IMR-90 (cell line): ENCODE measurements at regions not wholly inside any gene's neighbourhood (a gene's known extent, or its start where the extent isn't known, plus 50 kb on each side); places are given as distances from the start of the nearest gene placed in this dataset.

Experiments used
- ATAC-seq: fragments of 200-7000 bp; cut with Tn5 transposase; 2 replicates; pipeline ENCODE4 v1.9.1; 2020; ENCODE audit warnings: low read depth, mild to moderate bottlenecking, moderate library complexity
- BruUV-seq: library from RNA; stranded (reverse); fragments of 400-500 nt; replicated peaks from 2 replicates; lab custom pipeline; 2021; lab: Mats Ljungman, UMichigan
- CTCF ChIA-PET: fragments of 300-600 bp; formaldehyde crosslinking; extraction: SDS; loops from one replicate; lab custom pipeline; 2021; ENCODE audit warnings: antibody characterized with exemption; lab: Yijun Ruan, JAX
- POLR2A ChIA-PET: fragments of 300-600 bp; sonication (Branson Sonifier 250); formaldehyde crosslinking; loops from one replicate; lab custom pipeline; 2022; ENCODE audit warnings: antibody characterized with exemption; ENCODE audit not compliant: unreplicated experiment; lab: Charles Lee
- DNase-seq: peaks from one replicate; pipeline ENCODE4 v3.0.0; 2013
- H2AFZ ChIP-seq: replicated peaks from 2 replicates; pipeline ENCODE3; 2013; ENCODE audit warnings: low read length, mild to moderate bottlenecking; ENCODE audit not compliant: poor library complexity
- H2AK5ac ChIP-seq: 2 replicates; pipeline ENCODE4 v1.6.1; 2013; ENCODE audit warnings: low read depth, low read length, inconsistent platforms
- H2AK9ac ChIP-seq: replicated peaks from 2 replicates; pipeline ENCODE3; 2013; ENCODE audit warnings: mild to moderate bottlenecking, low read depth, low read length, moderate library complexity; ENCODE audit not compliant: poor library complexity
- H2BK120ac ChIP-seq: 2 replicates; pipeline ENCODE4 v1.6.1; 2013; ENCODE audit warnings: low read depth, low read length, inconsistent platforms
- H2BK15ac ChIP-seq: 3 replicates; pipeline ENCODE4 v1.6.1; 2013; ENCODE audit warnings: low read depth, low read length, inconsistent platforms
- H2BK20ac ChIP-seq: 2 replicates; pipeline ENCODE4 v1.6.1; 2013; ENCODE audit warnings: low read depth, mild to moderate bottlenecking, inconsistent platforms, low read length, moderate library complexity
- H2BK5ac ChIP-seq: 2 replicates; pipeline ENCODE4 v1.6.1; 2013; ENCODE audit warnings: mild to moderate bottlenecking, low read depth, low read length, inconsistent platforms; ENCODE audit not compliant: poor library complexity, severe bottlenecking
- H3K14ac ChIP-seq: replicated peaks from 2 replicates; pipeline ENCODE4 v1.6.1; 2013; ENCODE audit warnings: low read depth, low read length, inconsistent platforms
- H3K18ac ChIP-seq: 2 replicates; pipeline ENCODE4 v1.6.1; 2013; ENCODE audit warnings: low read depth, low read length, control low read depth
- H3K23ac ChIP-seq: 2 replicates; pipeline ENCODE4 v1.6.1; 2013; ENCODE audit warnings: low read depth, low read length, inconsistent platforms
- H3K27ac ChIP-seq: 2 replicates; pipeline ENCODE4 v1.5.1; 2013; ENCODE audit warnings: mild to moderate bottlenecking, control low read depth, low read length; ENCODE audit not compliant: insufficient read depth
- H3K27me3 ChIP-seq: 2 replicates; pipeline ENCODE4 v1.6.1; 2013; ENCODE audit warnings: low read length; ENCODE audit not compliant: control insufficient read depth, insufficient read depth
- H3K36me3 ChIP-seq: 2 replicates; pipeline ENCODE4 v1.6.1; 2013; ENCODE audit warnings: low read length, mixed read lengths; ENCODE audit not compliant: control insufficient read depth, insufficient read depth
- H3K4ac ChIP-seq: 2 replicates; pipeline ENCODE4 v1.6.1; 2013; ENCODE audit warnings: low read depth, low read length, inconsistent platforms
- H3K4me1 ChIP-seq: 2 replicates; pipeline ENCODE4 v1.6.1; 2013; ENCODE audit warnings: low read length, mixed read lengths; ENCODE audit not compliant: control insufficient read depth, insufficient read depth
- H3K4me2 ChIP-seq: 2 replicates; pipeline ENCODE4 v1.6.1; 2013; ENCODE audit warnings: low read depth, mild to moderate bottlenecking, control low read depth, low read length, moderate library complexity
- H3K4me3 ChIP-seq: 2 replicates; pipeline ENCODE4 v1.5.1; 2013; ENCODE audit warnings: low read depth, mild to moderate bottlenecking, control low read depth, low read length, moderate library complexity; ENCODE audit not compliant: insufficient read depth
- H3K56ac ChIP-seq: 2 replicates; pipeline ENCODE4 v1.6.1; 2013; ENCODE audit warnings: low read length, inconsistent platforms; ENCODE audit not compliant: insufficient read depth; ENCODE audit errors: extremely low read depth
- H3K79me1 ChIP-seq, 2 experiments: 2 replicates each; pipeline ENCODE4 v1.6.1; 2013; ENCODE audit warnings: low read length in 2 of 2, inconsistent platforms in 1 of 2, low read depth in 1 of 2
- H3K9ac ChIP-seq: 2 replicates; pipeline ENCODE4 v1.6.1; 2013; ENCODE audit warnings: low read depth, low read length, control low read depth
- H3K9me1 ChIP-seq: 2 replicates; pipeline ENCODE4 v1.6.1; 2013; ENCODE audit warnings: low read length, inconsistent platforms; ENCODE audit not compliant: insufficient read depth
- H3K9me3 ChIP-seq: 2 replicates; pipeline ENCODE4 v1.6.1; 2013; ENCODE audit warnings: low read length; ENCODE audit not compliant: control insufficient read depth, insufficient read depth
- H4K20me1 ChIP-seq: 2 replicates; pipeline ENCODE4 v1.6.1; 2013; ENCODE audit warnings: low read length, inconsistent platforms; ENCODE audit not compliant: insufficient read depth
- H4K5ac ChIP-seq: 2 replicates; pipeline ENCODE4 v1.6.1; 2013; ENCODE audit warnings: mild to moderate bottlenecking, low read depth, low read length, control low read depth
- H4K8ac ChIP-seq, 2 experiments: 2 replicates each; pipeline ENCODE4 v1.6.1; 2013; ENCODE audit warnings: low read depth in 2 of 2, low read length in 2 of 2, control low read depth in 1 of 2, inconsistent platforms in 1 of 2
- H4K91ac ChIP-seq: 2 replicates; pipeline ENCODE4 v1.6.1; 2013; ENCODE audit warnings: low read depth, low read length, inconsistent platforms; ENCODE audit not compliant: insufficient read depth
- BHLHE40 ChIP-seq: fragments of 150-350 bp; IDR thresholded peaks from 2 replicates; pipeline ENCODE4 v1.6.1; 2016; ENCODE audit warnings: mild to moderate bottlenecking, low read depth, low read length
- CEBPB ChIP-seq: IDR thresholded peaks from 2 replicates; pipeline ENCODE4 v1.6.1; 2012; ENCODE audit warnings: low read depth, low read length, improper control_type of control experiment
- CHD1 ChIP-seq: IDR thresholded peaks from 2 replicates; pipeline ENCODE4 v1.6.1; 2012; ENCODE audit warnings: low read depth, low read length, improper control_type of control experiment
- CTCF ChIP-seq: conservative IDR thresholded peaks from 2 replicates; pipeline ENCODE4 v1.5.1; 2012; ENCODE audit warnings: mild to moderate bottlenecking, low read depth, low read length, improper control_type of control experiment
- ELK1 ChIP-seq: fragments of 150-350 bp; IDR thresholded peaks from 2 replicates; pipeline ENCODE4 v1.6.1; 2016; ENCODE audit warnings: low read depth, mild to moderate bottlenecking, low read length, moderate library complexity, borderline replicate concordance
- MAFK ChIP-seq: IDR thresholded peaks from 2 replicates; pipeline ENCODE4 v1.6.1; 2012; ENCODE audit warnings: low read depth, low read length, improper control_type of control experiment
- MAZ ChIP-seq: IDR thresholded peaks from 2 replicates; pipeline ENCODE4 v1.6.1; 2012; ENCODE audit warnings: low read depth, mild to moderate bottlenecking, low read length, improper control_type of control experiment, moderate library complexity, borderline replicate concordance
- MXI1 ChIP-seq: IDR thresholded peaks from 2 replicates; pipeline ENCODE4 v1.6.1; 2012; ENCODE audit warnings: low read depth, mild to moderate bottlenecking, low read length, moderate library complexity, borderline replicate concordance
- NFE2L2 ChIP-seq: fragments of 150-350 bp; IDR thresholded peaks from 2 replicates; pipeline ENCODE4 v1.6.1; 2016; ENCODE audit warnings: low read depth, mild to moderate bottlenecking, low read length
- POLR2A ChIP-seq: IDR thresholded peaks from 2 replicates; pipeline ENCODE4 v1.6.1; 2012; ENCODE audit warnings: mild to moderate bottlenecking, low read depth, low read length
- RAD21 ChIP-seq: IDR thresholded peaks from 2 replicates; pipeline ENCODE4 v1.6.1; 2012; ENCODE audit warnings: low read length, improper control_type of control experiment
- SMC3 ChIP-seq: fragments of 150-350 bp; IDR thresholded peaks from 2 replicates; pipeline ENCODE4 v1.6.1; 2016; ENCODE audit warnings: low read depth, mild to moderate bottlenecking, antibody characterized with exemption, low read length, moderate library complexity
- USF2 ChIP-seq: fragments of 150-350 bp; IDR thresholded peaks from 2 replicates; pipeline ENCODE4 v1.6.1; 2017; ENCODE audit warnings: mild to moderate bottlenecking, antibody characterized with exemption, low read length, low read depth
- WGBS, 2 experiments: methylation state at CpG; one replicate each; pipeline versions ENCODE4 v1.1.5 to v1.1.7; 2013; ENCODE audit warnings: missing lambda C conversion rate in 2 of 2; ENCODE audit not compliant: insufficient read length in 1 of 2; ENCODE audit errors: extremely low coverage in 2 of 2; 5-methylcytosine and 5-hydroxymethylcytosine counted together
- dilution Hi-C: fragments of 300-500 bp; cut with HindIII; formaldehyde crosslinking; loops from one replicate; pipeline ENCODE4 v1.14.3; 2018; ENCODE audit warnings: low sequenced_read_pairs; ENCODE audit not compliant: unreplicated experiment
- in situ Hi-C: fragments of 300-500 bp; cut with MboI; formaldehyde crosslinking; loops from 3 replicates; pipeline ENCODE4 v1.14.3; 2019; ENCODE audit warnings: low sequenced_read_pairs, inconsistent platforms, mixed read lengths
- intact Hi-C: fragments of 100-400 bp; cut with micrococcal nuclease; formaldehyde crosslinking; loops from 2 replicates; pipeline ENCODE4 v1.10.0; 2022

- H2AFZ ChIP-seq: no peak overlapping the region
- no TSS peak for BruUV-seq
- H3K4ac ChIP-seq: no peak overlapping the region
- intact Hi-C loops (no loop called here), dilution Hi-C loops (no loop called here), in situ Hi-C loops (no loop called here)
- H3K23ac ChIP-seq: no peak overlapping the region
- no peak overlapping the region for H3K4me3 ChIP-seq
- H4K5ac ChIP-seq: no peak overlapping the region
- H2AK9ac ChIP-seq: no peak overlapping the region
- H4K91ac ChIP-seq: no peak overlapping the region
- H3K4me2 ChIP-seq: no peak overlapping the region
- H2BK120ac ChIP-seq: no peak overlapping the region
- H3K9me3 ChIP-seq: no peaks in the 10 kb centered on the region
- no peak overlapping the region for H2BK20ac ChIP-seq
- WGBS, 2 experiments: no CpG with 5 or more reads among the region's 1 CpG
- H3K4me1 ChIP-seq: no peaks in the 10 kb centered on the region
- no peaks in the 10 kb centered on the region for H3K36me3 ChIP-seq
- H2AK5ac ChIP-seq: no peak overlapping the region
- no peak overlapping the region for H3K27ac ChIP-seq
- H2BK15ac ChIP-seq: no peak overlapping the region
- no peaks in the 10 kb centered on the region; the same call in 1 of the 2 replicates for H3K9me1 ChIP-seq
- no peaks in the 10 kb centered on the region; the same call in 1 of the 2 replicates for H3K27me3 ChIP-seq
- CTCF ChIA-PET: no interaction called here
- no peak for TF ChIP-seq MAZ
- no peak for TF ChIP-seq POLR2A
- TF ChIP-seq SMC3: no peak
- TF ChIP-seq NFE2L2: no peak
- no peak for TF ChIP-seq MAFK
- TF ChIP-seq BHLHE40: no peak
- no peak for TF ChIP-seq CTCF
- TF ChIP-seq USF2: no peak
- no peak for TF ChIP-seq MXI1
- no peak for TF ChIP-seq CHD1
- TF ChIP-seq RAD21: no peak
- TF ChIP-seq ELK1: no peak
- no peak for TF ChIP-seq CEBPB
- no peak overlapping the region for H3K18ac ChIP-seq
- no peak for DNase-seq
- no peak overlapping the region for H4K8ac ChIP-seq
- no peaks in the 10 kb centered on the region for H3K79me1 ChIP-seq
- no peak for ATAC-seq
- no peak overlapping the region for H3K14ac ChIP-seq
- H3K9ac ChIP-seq: no peak overlapping the region
- no peak overlapping the region for H2BK5ac ChIP-seq
- POLR2A ChIA-PET: no interaction called here
- H4K20me1 ChIP-seq: no peaks in the 10 kb centered on the region
- no peak overlapping the region for H3K56ac ChIP-seq
These were observed 479.6 kb downstream of the ADAMTS20 start for GRCh38 chr12:43072431-43072830.
